Type B pancreatic cell (in vitro differentiated cells): ENCODE measurements at regions not wholly inside any gene's neighbourhood (a gene's known extent, or its start where the extent isn't known, plus 50 kb on each side); places are given as distances from the start of the nearest gene placed in this dataset.

Experiments used
- DNase-seq: peaks from one replicate; pipeline ENCODE4 v3.0.0; 2021; ENCODE audit warnings: mixed read lengths; ENCODE audit not compliant: unreplicated experiment; ENCODE audit errors: extremely low spot score
- H3K27ac Mint-ChIP-seq: 2 replicates; pipeline ENCODE4 v1.8.0; 2021; ENCODE audit warnings: mild to moderate bottlenecking, mixed read lengths
- H3K27me3 Mint-ChIP-seq: 2 replicates; pipeline ENCODE4 v1.8.0; 2021; ENCODE audit warnings: mixed read lengths
- H3K36me3 Mint-ChIP-seq: 2 replicates; pipeline ENCODE4 v1.8.0; 2021; ENCODE audit warnings: mixed read lengths
- H3K4me1 Mint-ChIP-seq: one replicate; pipeline ENCODE4 v1.8.0; 2021; ENCODE audit warnings: mixed read lengths; ENCODE audit not compliant: unreplicated experiment
- H3K4me3 Mint-ChIP-seq: 2 replicates; pipeline ENCODE4 v1.8.0; 2021; ENCODE audit warnings: mild to moderate bottlenecking, mixed read lengths
- H3K9me3 Mint-ChIP-seq: 2 replicates; pipeline ENCODE4 v1.8.0; 2021; ENCODE audit warnings: mixed read lengths
- CTCF ChIP-seq: fragments of 200-600 bp; sonication (generic); conservative IDR thresholded peaks from 2 replicates; pipeline ENCODE4 v1.5.0; 2021; ENCODE audit warnings: antibody characterized with exemption, mild to moderate bottlenecking

- no peaks in the 10 kb centered on the region for H3K27me3 Mint-ChIP-seq
- no peak for TF ChIP-seq CTCF
- no peaks in the 10 kb centered on the region for H3K4me1 Mint-ChIP-seq
- H3K4me3 Mint-ChIP-seq, result no peak overlapping the region
- peak overlapping the region; percentile 31 for H3K27ac Mint-ChIP-seq
- peaks cover 12% of the 10 kb centered on the region for H3K9me3 Mint-ChIP-seq
- H3K36me3 Mint-ChIP-seq, result peaks cover 6% of the 10 kb centered on the region
- DNase-seq, result no peak
These were observed 113.4 kb upstream of the RESF1 start for GRCh38 chr12:31845613-31846322.

GRCh38 chr12:31843398-31844095 lies 114.7 kb upstream of the AMN1 start:
- Mint-ChIP-seq H3K36me3 (peaks cover 6% of the 10 kb centered on the region), H3K27me3 (no peaks in the 10 kb centered on the region), H3K9me3 (peaks cover 12% of the 10 kb centered on the region), H3K27ac (no peak overlapping the region), H3K4me3 (no peak overlapping the region), H3K4me1 (no peaks in the 10 kb centered on the region)
- no peak for TF ChIP-seq CTCF
- DNase-seq, result no peak

GRCh38 chr12:31837913-31838312 lies 109.1 kb upstream of the AMN1 start:
- peaks cover 13% of the 10 kb centered on the region for H3K9me3 Mint-ChIP-seq
- H3K4me3 Mint-ChIP-seq, result no peak overlapping the region
- no peaks in the 10 kb centered on the region for H3K4me1 Mint-ChIP-seq
- no peaks in the 10 kb centered on the region for H3K27me3 Mint-ChIP-seq
- H3K27ac Mint-ChIP-seq, result no peak overlapping the region
- no peaks in the 10 kb centered on the region for H3K36me3 Mint-ChIP-seq
- TF ChIP-seq CTCF, result no peak
- no peak for DNase-seq

GRCh38 chr12:31835276-31835882 lies 106.6 kb upstream of the AMN1 start:
- no peaks in the 10 kb centered on the region for H3K36me3 Mint-ChIP-seq
- H3K27me3 Mint-ChIP-seq, result no peaks in the 10 kb centered on the region

GRCh38 chr12:31834150-31834549 lies 105.3 kb upstream of the AMN1 start:
- no peaks in the 10 kb centered on the region for H3K36me3 Mint-ChIP-seq

More at GRCh38 chr12:31835276-31835882, 106.6 kb upstream of the AMN1 start:
- DNase-seq, result no peak
- TF ChIP-seq CTCF, result no peak
- Mint-ChIP-seq H3K9me3 (peaks cover 12% of the 10 kb centered on the region), H3K27ac (peak overlapping the region; percentile 53), H3K4me3 (no peak overlapping the region), H3K4me1 (no peaks in the 10 kb centered on the region)

More at GRCh38 chr12:31834150-31834549, 105.3 kb upstream of the AMN1 start:
- Mint-ChIP-seq H3K27ac (no peak overlapping the region), H3K4me3 (no peak overlapping the region), H3K9me3 (peaks cover 12% of the 10 kb centered on the region), H3K27me3 (no peaks in the 10 kb centered on the region), H3K4me1 (no peaks in the 10 kb centered on the region)
- no peak for DNase-seq
- no peak for TF ChIP-seq CTCF
